ENCODE measurements at regions not wholly inside any gene's neighbourhood (a gene's known extent, or its start where the extent isn't known, plus 50 kb on each side); places are given as distances from the start of the nearest gene placed in this dataset.

- DNase-seq (ENCODE audit: low spot score in 2 of 2) (peak; percentile 68 to 75), FAIRE-seq (no peak)
Observed at GRCh38 chr2:43059183-43059897, 167.1 kb downstream of the ZFP36L2 start.

GRCh38 chr2:43058726-43059110 is 167.7 kb downstream of the ZFP36L2 start:
- DNase-seq (ENCODE audit: low spot score in 2 of 2) (no peak), FAIRE-seq (no peak)

- FAIRE-seq, result no peak
- no peak for DNase-seq (ENCODE audit: low spot score in 2 of 2)
Observed at GRCh38 chr2:43057742-43058725, 168.4 kb downstream of the ZFP36L2 start.

GRCh38 chr2:43057026-43057741 is 169.2 kb downstream of the ZFP36L2 start:
- peak; percentile 75 to 79 for DNase-seq (ENCODE audit: low spot score in 2 of 2)
- FAIRE-seq, result no peak

- DNase-seq (ENCODE audit: low spot score in 2 of 2) (no peak), FAIRE-seq (no peak)
Observed at GRCh38 chr2:43055985-43056384, 170.4 kb downstream of the ZFP36L2 start.

- no peak for DNase-seq (ENCODE audit: low spot score in 2 of 2)
- FAIRE-seq, result no peak
Observed at GRCh38 chr2:43055086-43055912, 171.1 kb downstream of the ZFP36L2 start.

GRCh38 chr2:43054367-43054766 is 172.0 kb downstream of the ZFP36L2 start:
- DNase-seq (ENCODE audit: low spot score in 2 of 2) (no peak), FAIRE-seq (no peak)

- FAIRE-seq, result no peak
Observed at GRCh38 chr2:43052944-43053306, 173.5 kb downstream of the ZFP36L2 start.

GRCh38 chr2:43052204-43052943 is 174.0 kb downstream of the ZFP36L2 start:
- no peak for DNase-seq (ENCODE audit: low spot score in 2 of 2)
- FAIRE-seq, result no peak

More at GRCh38 chr2:43052944-43053306, 173.5 kb downstream of the ZFP36L2 start:
- DNase-seq (ENCODE audit: low spot score in 2 of 2), result no peak

- no peak for DNase-seq (ENCODE audit: low spot score in 2 of 2)
- no peak for FAIRE-seq
Observed at GRCh38 chr2:43051338-43051737, 175.1 kb downstream of the ZFP36L2 start.

- DNase-seq (ENCODE audit: low spot score in 2 of 2) (no peak), FAIRE-seq (no peak)
Observed at GRCh38 chr2:43050866-43051265, 175.5 kb downstream of the ZFP36L2 start.

GRCh38 chr2:43049836-43050801 is 176.3 kb downstream of the ZFP36L2 start:
- no peak for DNase-seq (ENCODE audit: low spot score in 2 of 2)
- no peak for FAIRE-seq

- no peak for DNase-seq (ENCODE audit: low spot score in 2 of 2)
- FAIRE-seq, result no peak
Observed at GRCh38 chr2:43047187-43047780, 179.1 kb downstream of the ZFP36L2 start.

- FAIRE-seq, result no peak
- no peak for DNase-seq (ENCODE audit: low spot score in 2 of 2)
Observed at GRCh38 chr2:43045866-43046265, 180.5 kb downstream of the ZFP36L2 start.

GRCh38 chr2:43044093-43044681 is 182.2 kb downstream of the ZFP36L2 start:
- DNase-seq (ENCODE audit: low spot score in 2 of 2), result no peak
- no peak for FAIRE-seq

GRCh38 chr2:43043553-43043870 is 182.9 kb downstream of the ZFP36L2 start:
- FAIRE-seq, result no peak
- no peak for DNase-seq (ENCODE audit: low spot score in 2 of 2)

GRCh38 chr2:43041661-43042360 is 184.6 kb downstream of the ZFP36L2 start:
- no peak for DNase-seq (ENCODE audit: low spot score in 2 of 2)
- no peak for FAIRE-seq

All from frontal cortex (tissue), 3 donors.